ENCODE measurements at regions not wholly inside any gene's neighbourhood (a gene's known extent, or its start where the extent isn't known, plus 50 kb on each side); places are given as distances from the start of the nearest gene placed in this dataset.
"Not testable (repeated sequence)": the region's sequence is repeated elsewhere in the genome, so short reads cannot be mapped to it uniquely, and the experiment has no call there.

- DNase-seq: no peak
Measured at GRCh38 chr2:65628156-65628555, 195.8 kb upstream of the SPRED2 start.

GRCh38 chr2:65626831-65627230, 194.4 kb upstream of the SPRED2 start:
- DNase-seq: no peak

GRCh38 chr2:65625982-65626381, 193.6 kb upstream of the SPRED2 start:
- DNase-seq: no peak

GRCh38 chr2:65622951-65623535, 190.6 kb upstream of the SPRED2 start:
- peak in 1 of 3 experiments; percentile 15 for DNase-seq

GRCh38 chr2:65622499-65622898, 190.1 kb upstream of the SPRED2 start:
- no peak for DNase-seq

- DNase-seq: peak in 1 of 3 experiments; percentile 19
Measured at GRCh38 chr2:65620524-65620923, 188.1 kb upstream of the SPRED2 start.

- no peak for DNase-seq
Measured at GRCh38 chr2:65620026-65620425, 187.6 kb upstream of the SPRED2 start.

- no peak for DNase-seq
Measured at GRCh38 chr2:65615602-65616001, 183.2 kb upstream of the SPRED2 start.

GRCh38 chr2:65613968-65614555, 181.7 kb upstream of the SPRED2 start:
- DNase-seq: no peak

- no peak for DNase-seq
Measured at GRCh38 chr2:65611488-65611887, 179.1 kb upstream of the SPRED2 start.

GRCh38 chr2:65608916-65609315, 176.5 kb upstream of the SPRED2 start:
- DNase-seq: no peak

- DNase-seq: no peak
Measured at GRCh38 chr2:65608466-65608865, 176.1 kb upstream of the SPRED2 start.

GRCh38 chr2:65607662-65608305, 175.4 kb upstream of the SPRED2 start:
- DNase-seq: peak in 2 of 3 experiments; percentile 10 to 30

- DNase-seq: no peak
Measured at GRCh38 chr2:65605743-65606058, 173.3 kb upstream of the SPRED2 start.

GRCh38 chr2:65605058-65605742, 172.8 kb upstream of the SPRED2 start:
- no peak for DNase-seq

- DNase-seq: no peak
Measured at GRCh38 chr2:65604246-65604645, 171.8 kb upstream of the SPRED2 start.

- DNase-seq: no peak
Measured at GRCh38 chr2:65602603-65603235, 170.3 kb upstream of the SPRED2 start.

GRCh38 chr2:65600871-65601270, 168.5 kb upstream of the SPRED2 start:
- DNase-seq: not testable (repeated sequence)

GRCh38 chr2:65600351-65600750, 168.0 kb upstream of the SPRED2 start:
- not testable (repeated sequence) for DNase-seq

GRCh38 chr2:65599693-65600092, 167.3 kb upstream of the SPRED2 start:
- no peak for DNase-seq

- DNase-seq: no peak
Measured at GRCh38 chr2:65598996-65599395, 166.6 kb upstream of the SPRED2 start.

- no peak for DNase-seq
Measured at GRCh38 chr2:65598264-65598663, 165.9 kb upstream of the SPRED2 start.

- no peak for DNase-seq
Measured at GRCh38 chr2:65595630-65596029, 163.2 kb upstream of the SPRED2 start.

GRCh38 chr2:65594150-65594549, 161.8 kb upstream of the SPRED2 start:
- no peak for DNase-seq
